T-helper 1 cell (primary cell): ENCODE measurements at regions not wholly inside any gene's neighbourhood (a gene's known extent, or its start where the extent isn't known, plus 50 kb on each side); places are given as distances from the start of the nearest gene placed in this dataset.
"Not testable (repeated sequence)": the region's sequence is repeated elsewhere in the genome, so short reads cannot be mapped to it uniquely, and the experiment has no call there.

Experiments
- DNase-seq, 5 donors: peaks; one replicate each; pipeline ENCODE4 v3.0.0-alpha.2; 2012 to 2020

DNA sequence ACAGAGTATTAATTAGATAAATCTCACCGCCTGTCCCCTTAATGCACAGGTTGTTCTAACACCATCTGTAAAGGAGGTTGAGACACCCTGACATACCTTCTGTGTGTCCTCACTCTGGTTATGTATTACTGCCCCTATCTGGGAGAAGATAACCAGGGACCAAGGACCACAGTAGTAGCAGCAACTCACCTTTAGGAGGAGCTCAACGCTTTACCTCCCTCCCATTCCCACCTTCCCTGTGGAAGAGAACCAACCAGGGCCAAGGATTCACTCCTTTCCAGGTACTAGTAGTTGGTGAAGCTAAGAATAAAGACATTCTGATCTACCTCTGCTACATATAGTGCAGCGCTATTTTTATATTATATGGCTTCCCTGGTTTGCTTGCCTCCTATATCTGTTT lies 232.6 kb downstream of the MEX3B start:
- DNase-seq: no peak

DNA sequence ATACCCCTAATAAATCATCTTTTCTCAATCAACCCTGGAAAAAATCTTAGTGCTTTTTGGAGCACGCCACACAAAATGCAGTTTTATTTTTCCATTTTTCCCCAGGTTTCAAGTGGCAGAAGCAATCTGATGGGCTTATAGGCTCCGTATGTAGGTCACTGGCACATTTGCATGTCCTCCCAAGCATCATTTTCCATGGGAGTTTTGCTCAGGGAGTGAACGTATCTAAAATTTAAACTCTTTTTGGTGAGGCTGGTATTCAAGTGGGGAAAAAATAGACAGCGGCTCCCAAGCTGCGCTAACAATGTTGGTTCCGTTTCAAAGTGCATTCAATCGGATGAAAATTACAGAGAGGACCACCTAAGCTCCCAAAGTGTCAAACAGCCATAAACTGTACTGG lies 233.4 kb downstream of the MEX3B start:
- DNase-seq: no peak

DNA sequence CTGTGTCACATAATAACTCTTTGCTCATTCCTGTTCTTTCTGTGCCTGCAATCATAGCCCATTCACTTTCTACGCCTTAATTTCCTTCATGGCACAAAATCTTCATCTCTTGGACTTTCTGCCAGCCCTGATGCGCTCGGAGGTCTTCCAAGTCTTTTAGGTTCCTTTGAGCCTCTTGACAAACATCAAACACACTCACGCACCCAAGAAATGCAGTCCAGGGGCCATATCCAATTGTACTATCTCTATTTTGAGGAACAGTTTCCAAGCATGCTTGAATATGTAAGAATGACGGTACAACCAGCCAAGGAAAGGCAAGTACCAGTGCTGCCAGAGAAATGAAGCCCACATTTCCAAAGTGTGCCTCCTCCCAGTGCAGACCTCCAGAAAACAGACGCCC lies 234.1 kb downstream of the MEX3B start:
- no peak for DNase-seq

DNA sequence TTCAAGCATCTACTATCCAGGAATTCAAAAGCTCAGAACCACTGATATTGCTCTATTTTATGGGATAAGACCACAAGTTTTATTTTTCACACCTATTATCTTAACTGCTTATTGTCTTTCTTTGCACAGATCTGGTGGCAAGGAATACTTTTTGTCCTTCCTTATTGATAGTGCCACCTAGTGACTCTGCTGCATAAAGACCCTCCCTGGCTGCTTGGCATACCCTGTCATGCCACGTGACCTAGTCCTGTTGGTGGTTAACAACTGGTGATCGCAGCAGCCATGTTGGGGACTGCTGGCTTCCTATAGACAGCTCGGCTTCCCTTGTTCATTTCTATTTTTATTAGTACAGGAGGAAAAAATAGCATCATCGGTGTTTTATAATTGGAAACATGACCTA lies 236.3 kb downstream of the MEX3B start:
- no peak for DNase-seq

DNA sequence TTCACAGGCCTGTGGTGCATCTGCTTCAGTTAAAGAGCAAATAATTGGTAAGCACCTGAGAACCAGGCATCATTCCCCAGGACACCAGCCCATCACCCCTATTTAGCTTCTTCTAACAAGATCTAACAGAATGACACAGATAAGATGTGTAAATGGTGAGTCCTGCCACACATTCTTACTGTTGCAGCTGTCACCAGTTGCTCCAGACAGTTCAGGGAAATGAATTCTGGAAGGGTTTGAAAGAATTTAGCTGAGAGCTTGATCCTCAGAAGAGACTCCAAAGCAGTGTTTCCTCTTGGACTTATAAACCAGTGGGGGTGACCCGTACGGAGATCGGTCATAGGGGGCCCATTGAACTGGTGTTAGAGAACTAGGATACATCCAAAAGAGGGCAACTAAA lies 238.0 kb downstream of the MEX3B start:
- DNase-seq: no peak

DNA sequence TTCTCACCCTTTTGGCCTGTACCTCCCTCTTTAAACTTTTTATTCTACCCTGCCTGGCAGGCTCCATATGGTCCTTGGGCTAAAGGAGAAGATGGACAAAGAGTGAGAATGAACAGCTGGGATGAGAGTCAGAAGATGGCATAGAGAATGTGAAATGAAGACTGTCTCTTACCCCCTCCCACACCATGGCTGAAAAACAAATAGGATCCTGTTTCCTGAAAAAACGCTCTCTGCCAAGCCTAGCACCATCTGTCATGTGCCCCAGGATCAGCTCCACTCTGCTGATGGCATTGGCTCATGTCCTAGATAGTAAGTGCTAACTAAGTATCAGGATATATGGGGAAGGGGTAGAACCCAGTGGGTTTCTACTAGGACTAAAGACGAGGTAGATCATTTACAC lies 238.6 kb downstream of the MEX3B start:
- no peak for DNase-seq

DNA sequence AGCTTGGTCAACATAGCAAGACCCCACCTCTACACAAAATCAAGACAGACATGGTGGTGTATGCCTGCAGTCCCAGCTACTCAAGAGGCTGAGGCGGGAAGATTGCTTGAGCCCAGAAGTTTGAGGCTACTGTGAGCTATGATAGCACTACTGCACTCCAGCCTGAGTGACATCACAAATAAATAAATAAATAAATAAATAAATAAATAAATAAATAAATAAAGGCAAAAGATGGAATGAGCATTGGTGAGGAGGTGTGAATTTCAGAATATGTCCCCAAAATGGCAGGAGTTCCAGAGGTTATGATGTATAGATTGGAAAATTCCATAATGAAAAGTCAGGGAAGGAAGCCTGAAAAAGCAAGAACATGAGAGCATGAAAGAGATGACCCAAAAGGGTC lies 249.9 kb downstream of the MEX3B start:
- DNase-seq: no peak

DNA sequence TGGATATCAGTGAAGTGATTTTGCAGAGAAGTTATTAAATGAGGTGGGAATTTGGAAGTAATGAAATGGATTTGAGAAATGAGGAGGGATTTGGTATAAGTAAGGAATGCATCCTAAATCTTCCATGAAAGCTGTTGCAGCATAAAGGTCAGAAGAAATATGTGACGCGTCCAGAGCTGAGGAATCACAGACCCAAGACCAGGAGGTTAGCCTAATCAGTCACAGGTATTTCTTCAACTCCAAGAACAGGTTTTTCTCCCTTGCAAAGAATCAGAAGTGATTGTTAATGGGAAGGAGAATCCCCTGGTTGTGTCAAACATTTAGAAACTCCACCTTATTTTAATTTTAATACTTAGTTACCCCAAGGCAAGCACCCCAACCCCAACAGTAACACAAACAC lies 253.2 kb downstream of the MEX3B start:
- DNase-seq: no peak

DNA sequence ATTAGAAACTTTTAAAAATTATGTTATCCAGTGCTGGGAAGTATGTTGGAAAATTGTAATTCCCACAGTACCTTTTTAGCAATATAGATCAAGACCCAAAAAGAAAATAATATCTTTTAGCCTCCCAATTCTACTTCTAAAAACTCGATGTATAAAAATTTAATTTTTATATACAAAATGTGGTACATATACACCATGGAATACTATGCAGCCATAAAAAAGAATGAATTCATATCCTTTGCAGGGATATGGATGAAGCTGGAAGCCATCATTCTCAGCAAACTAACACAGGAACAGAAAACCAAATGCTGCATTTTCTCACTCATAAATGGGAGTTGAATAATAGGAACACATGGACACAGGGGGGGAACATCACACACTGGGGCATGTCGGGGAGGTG lies 254.5 kb downstream of the MEX3B start:
- DNase-seq: not testable (repeated sequence)

DNA sequence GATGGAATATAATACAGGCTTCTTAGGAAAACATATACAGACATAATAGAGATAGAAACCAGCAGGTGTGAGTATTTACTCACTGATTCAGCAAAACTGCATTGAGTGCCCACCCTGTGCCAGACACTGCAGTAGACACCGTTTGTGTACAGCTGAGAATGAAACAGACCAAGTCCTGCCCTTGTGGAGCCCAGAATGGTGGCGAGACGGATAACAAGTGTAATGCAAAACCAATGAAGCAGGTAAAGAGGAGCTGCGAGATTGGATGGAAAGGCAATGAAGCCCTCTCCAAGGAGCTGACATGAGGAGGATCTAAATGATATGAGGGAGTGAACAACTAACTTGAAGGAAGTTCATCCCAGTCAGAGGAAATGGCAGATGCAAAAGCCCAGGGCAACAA lies 256.4 kb downstream of the MEX3B start:
- no peak for DNase-seq

DNA sequence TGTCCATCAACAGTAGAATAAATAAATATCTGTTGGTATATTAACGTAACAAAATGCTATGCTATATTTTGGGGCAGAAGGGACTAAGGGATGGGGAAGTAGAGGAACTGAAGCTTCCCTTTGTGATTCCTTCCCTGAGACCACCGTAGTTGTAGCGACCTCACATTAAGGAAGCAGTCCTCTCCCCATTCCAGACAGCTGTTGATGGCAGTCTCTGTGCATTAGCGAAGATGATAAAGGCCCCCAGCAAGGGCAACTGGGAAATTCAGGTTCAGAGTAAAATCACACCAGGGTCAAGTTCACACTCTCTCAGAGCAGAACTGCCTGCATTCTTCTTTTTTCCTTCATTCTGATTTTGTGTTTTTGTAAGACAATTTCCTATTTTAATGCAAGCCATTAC lies 259.0 kb downstream of the MEX3B start:
- DNase-seq: no peak

DNA sequence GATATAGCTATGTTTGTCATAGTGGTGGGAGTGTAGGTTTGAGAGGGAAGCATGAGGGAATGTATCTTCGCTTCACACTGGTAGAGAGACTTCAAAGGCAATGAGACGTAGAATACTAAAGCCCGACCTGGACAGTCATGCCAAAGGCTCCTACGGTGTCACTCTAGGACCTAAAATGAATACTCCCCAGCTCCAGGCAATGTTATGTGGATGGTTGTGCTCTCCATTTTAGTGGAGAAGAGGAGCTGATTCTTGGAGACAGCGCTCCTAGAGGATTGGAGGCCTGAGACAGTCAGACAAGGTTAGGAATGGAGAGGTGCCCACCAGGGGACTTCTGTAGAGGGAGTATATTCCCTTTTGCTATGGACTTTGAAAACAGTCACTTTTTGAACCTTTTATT lies 260.1 kb downstream of the MEX3B start:
- no peak for DNase-seq

DNA sequence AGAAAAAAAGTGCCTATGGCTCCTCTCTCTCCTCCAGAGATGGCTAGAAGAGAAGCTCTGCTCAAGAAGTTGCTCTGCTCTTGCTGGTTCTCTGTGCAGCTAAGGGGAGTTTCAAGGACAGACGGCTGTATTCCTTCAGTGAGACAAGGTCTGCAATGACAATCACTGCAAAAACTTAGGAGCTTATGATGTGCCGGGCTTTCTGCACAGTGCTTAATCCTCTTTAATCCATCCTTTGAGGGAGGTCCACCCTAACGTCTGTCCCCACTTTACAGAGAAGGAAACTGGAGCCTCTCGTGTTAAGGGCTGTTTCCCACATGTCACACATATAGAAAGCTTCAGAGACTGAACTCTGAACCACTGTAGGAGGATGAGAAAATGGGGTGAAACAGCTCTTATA lies 260.6 kb downstream of the MEX3B start:
- DNase-seq: no peak

DNA sequence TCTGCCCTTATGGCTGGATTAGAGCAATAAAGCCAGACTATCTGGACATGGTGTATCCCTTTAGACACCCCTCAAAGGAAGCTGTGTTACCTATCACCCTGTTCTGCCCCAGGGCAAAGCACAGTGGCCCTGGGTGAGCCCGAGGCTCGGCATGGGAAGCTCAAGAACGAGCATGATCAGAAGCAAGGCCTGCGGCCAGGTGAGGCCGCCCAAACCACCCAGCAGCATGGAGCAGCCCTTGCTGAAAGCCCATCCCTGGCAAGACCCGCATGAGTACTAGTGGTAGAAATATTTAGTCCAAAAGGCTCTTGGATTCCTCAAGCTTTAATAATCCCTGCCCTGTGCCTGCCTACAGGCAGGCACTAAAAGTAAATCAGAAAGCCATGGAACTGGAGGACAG lies 261.1 kb downstream of the MEX3B start:
- DNase-seq: no peak

DNA sequence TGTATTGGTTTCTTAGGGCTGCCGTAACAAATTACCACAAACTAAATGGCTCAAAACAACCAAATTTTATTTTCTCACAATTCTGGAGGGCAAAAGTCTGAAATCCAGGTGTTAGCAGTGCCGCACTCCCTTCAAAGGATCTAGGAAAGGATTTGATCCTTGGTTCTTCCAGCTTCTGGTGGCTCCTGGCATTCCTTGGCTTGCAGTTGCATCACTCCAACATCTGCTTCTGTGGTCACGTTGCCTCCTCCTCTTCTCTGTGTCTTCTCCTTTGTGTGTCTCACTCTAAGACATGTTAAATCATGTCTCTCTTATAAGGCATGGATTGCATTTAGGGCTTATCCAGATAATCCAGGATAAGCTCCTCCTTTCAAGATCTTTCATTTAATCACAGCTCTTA lies 262.2 kb downstream of the MEX3B start:
- DNase-seq: no peak

DNA sequence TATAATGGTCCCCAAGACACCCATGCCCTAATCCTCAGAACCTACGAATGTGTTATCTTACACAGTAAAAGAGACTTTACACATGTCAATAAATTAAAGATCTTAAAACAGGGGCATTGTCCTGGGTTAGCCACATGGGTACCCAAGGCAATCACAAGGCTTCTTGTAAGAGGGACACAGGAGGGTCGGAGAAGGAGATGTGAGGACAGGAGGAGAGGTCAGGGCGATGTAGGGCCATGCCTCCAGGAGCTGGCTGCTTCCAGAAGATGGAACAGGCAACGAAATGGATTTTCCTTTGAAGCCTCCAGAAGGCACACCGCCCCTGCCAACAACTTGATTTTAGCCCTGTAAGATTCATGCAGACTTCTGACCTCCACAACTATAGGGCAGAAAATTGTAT lies 262.7 kb downstream of the MEX3B start:
- no peak for DNase-seq

DNA sequence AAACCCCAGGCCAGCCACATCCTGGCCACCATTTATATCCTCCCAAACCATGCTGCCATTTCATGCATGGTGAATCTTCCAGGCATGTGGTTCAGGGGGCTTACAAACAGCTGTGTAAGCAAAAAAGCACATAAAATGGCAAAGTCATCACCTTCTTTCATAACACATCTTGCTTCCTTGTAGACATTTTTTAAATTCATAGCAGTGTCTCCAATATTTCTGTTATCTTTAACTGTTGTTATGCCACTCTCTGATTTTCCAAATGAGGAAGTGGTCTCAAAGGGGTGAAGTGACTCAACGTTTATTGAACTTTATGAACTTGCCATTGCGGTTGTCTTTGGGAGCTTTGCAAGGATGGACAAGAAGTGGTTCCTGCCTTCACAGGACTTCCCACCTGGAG lies 264.4 kb downstream of the MEX3B start:
- no peak for DNase-seq

DNA sequence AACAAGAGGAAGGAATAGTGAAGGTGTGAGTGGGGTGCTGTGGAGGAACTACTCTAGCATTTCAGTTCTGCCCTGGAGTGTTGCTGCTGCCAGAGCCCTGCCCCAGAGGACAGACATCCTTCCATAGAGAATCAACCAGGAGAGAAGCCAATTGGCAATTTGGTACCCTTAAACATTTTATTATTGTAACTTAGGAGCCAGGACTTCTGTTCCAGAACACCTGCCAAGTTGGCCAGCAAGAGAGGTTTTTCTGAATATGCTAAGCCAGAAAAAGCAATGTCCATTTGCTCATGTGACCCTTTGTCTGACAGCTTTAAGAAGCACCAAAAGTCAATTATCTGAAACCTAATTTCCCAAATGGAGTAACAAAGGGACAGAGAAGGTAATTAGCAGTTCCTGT lies 264.9 kb downstream of the MEX3B start:
- DNase-seq: no peak

DNA sequence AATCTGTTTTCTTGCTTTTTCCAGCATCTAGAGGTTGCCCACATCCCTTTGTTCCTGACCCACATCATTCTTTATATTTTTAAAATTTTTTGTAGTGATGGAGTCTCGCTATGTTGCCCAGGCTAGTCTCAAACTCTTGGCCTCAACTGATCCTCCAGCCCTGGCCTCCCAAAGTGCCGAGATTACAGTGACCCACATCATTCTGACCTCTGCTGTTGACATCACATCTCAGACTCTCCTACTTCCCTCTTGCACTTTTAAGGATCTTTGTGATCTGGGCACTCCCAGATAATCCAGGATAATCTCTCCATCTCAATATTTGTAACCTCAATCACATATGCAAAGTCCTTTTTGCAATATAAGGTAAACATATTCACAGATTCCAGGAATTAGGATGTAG lies 266.6 kb downstream of the MEX3B start:
- DNase-seq: no peak

DNA sequence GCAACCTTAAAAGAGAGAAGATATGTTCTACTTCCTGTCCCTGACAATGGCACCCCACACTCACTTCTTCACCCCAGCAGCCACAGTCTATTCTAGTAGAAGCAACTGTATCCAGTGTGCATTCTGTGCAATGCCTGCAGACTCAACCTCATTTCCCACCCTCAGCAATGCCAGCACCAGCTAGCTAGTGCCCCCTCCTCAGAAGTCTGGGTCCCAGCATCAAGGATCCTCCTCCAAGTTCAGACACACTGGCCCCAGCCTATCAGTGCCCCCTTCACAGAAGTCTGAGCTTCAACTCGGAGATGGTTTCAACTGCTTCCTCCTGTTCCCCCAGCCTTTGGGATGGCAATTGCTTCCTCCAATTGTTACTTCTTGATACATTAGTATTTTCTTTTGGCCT lies 268.3 kb downstream of the MEX3B start:
- no peak for DNase-seq

DNA sequence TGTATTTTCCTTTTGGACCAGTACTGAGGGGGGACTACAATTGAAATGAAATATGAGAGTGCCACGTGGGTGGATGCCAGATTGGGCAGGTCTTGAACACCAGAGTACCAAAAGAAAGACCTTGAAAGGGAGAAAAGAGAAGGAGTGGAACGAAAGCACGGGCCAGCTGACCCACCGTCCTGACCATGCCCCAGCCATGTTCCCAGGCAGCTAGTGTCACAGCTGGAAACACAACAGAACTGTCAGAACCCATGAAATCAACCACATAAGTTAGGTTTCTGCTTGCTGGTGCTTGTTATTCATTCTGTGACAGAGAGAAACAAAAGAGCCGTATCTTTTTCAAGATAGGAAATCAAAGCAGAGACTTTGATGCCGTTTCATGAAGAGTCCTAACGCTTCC lies 268.8 kb downstream of the MEX3B start:
- DNase-seq: no peak

DNA sequence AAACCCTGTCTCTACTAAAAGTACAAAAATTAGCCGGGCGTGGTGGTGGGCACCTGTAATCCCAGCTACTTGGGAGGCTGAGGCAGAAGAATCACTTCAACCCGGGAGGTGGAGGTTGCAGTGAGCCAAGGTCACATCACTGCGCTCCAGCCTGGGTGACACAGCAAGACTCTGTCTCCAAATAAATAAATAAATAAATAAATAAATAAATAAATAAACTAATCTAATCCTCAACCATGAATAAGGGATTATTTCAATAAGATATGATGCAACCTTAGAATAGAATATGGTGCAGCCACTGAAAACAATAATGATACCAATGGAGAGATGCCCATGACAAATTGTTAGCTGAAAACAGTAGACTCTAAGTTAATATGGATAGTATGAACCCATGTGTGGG lies 270.0 kb downstream of the MEX3B start:
- DNase-seq: not testable (repeated sequence)

DNA sequence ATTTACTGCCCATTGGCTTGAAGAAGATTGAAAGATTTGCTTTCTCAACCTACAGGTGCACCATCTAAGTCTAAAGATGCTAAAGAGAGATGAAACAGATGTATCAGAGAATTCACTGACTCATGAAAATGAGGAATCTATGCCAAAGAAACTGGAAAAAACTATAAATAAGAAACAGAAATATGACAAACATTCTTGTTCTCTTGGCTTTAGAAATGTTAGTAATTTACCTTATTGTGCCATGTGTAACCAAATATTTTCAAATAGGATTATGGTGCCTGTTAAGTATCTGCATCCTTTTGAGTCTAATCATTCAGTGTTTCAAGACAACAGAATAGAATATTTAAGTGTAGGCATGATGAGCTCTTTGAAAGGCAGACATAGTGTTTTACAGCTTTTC lies 271.5 kb downstream of the MEX3B start:
- DNase-seq: no peak

DNA sequence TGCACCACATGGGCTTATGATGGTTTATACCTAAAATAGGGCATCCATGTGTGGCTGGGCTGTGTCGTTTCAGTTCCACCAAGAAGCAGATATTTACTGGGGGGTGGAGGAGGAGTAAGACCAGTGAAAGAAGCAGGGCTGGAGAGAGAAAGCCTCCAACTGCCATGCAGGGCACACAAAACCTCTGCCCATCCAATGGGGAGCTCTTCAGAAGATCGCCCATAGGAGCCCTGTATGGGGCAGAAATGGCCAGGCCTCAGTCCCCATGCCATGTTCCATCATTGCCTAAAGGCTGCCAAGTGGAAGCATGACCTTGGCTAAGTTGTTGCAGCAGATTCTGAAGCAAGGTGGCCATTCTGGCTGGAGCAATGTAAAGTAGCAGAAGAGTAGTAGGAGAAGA lies 277.0 kb downstream of the MEX3B start:
- no peak for DNase-seq

DNA sequence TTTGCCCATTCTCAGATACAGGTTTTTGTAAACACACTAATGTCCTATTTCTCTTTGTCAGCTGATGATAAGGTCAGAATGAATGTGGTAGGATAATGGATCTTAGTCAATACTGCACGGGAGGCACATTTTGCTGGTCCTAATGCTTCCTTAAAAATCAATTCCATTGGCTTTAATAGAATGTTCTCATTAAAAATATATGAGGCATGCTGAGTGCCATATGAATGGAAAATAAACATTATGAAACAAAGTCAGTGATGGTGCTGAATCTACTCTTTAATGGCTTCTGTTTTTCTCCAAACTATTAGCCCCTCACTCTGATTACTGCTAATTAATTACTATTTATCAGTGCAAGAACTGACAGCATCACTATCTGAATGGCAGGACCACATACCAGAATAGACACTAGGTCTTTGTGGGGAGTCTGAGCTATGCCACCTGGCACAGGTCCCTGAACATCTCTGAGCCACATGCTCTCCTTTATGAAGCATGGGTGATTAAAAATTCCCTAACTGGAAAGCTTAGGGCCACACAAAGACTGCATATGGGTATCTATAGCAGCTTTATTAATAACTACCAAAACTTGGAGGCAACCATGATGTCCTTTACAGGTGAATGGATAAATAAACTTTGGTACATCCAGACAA lies 278.9 kb downstream of the MEX3B start:
- DNase-seq: no peak

DNA sequence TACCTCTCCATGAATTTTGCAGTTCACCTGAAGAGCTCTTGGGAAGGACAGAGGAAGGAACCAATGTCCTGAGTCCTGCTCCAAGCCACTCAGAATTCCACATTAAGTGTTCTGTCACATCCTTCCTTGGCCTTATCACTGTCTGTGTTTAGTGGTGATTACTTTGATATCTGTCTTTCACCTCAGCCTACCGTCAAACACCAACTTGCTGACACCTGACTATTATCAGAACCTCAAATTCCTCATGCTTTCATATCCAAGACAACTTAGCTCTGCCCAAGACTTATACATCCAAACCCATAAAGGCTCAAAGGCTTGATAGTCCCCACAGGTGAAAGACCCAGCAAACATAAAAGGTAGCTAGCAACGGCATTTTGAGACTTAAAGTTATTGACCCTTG lies 280.0 kb downstream of the MEX3B start:
- DNase-seq: no peak
